SK-N-SH (cell line): ENCODE measurements at regions not wholly inside any gene's neighbourhood (a gene's known extent, or its start where the extent isn't known, plus 50 kb on each side); places are given as distances from the start of the nearest gene placed in this dataset.

ENCODE experiments used
- CTCF ChIA-PET: fragments of 300-600, 350-600 bp; formaldehyde crosslinking; extraction: SDS; loops from one replicate; lab custom pipeline; 2021; lab: Yijun Ruan, JAX
- POLR2A ChIA-PET: fragments of 350-600 bp; sonication (Branson Sonifier 250); formaldehyde crosslinking; extraction: SDS; loops from one replicate; lab custom pipeline; 2020; ENCODE audit warnings: antibody characterized with exemption, inconsistent platforms; lab: Yijun Ruan, JAX
- DNase-seq: peaks from one replicate; pipeline ENCODE4 v3.0.0; 2012
- H2AFZ ChIP-seq: fragments of 200-600 bp; sonication (generic); 2 replicates; pipeline ENCODE4 v1.8.1; 2016; ENCODE audit warnings: antibody characterized with exemption, mild to moderate bottlenecking, low read depth
- H3F3A ChIP-seq: fragments of 200-600 bp; sonication (generic); replicated peaks from 2 replicates; pipeline ENCODE3; 2016; ENCODE audit warnings: antibody characterized with exemption, mild to moderate bottlenecking; ENCODE audit not compliant: insufficient read depth
- H3K27ac ChIP-seq, 2 experiments: fragments of 200-500 bp in 1 of 2; fragments of 200-600 bp in 1 of 2; sonication (Bioruptor generic) in 1 of 2; sonication (generic), shearing (Covaris generic) in 1 of 2; 2 replicates each; pipeline versions ENCODE4 v1.5.1 to v1.6.1; 2014 to 2016; ENCODE audit warnings: low read depth in 2 of 2, inconsistent platforms in 1 of 2, low read length in 1 of 2, mild to moderate bottlenecking in 1 of 2, mixed read lengths in 1 of 2
- H3K27me3 ChIP-seq: fragments of 200-600 bp; sonication (generic), shearing (Covaris generic); 2 replicates; pipeline ENCODE4 v1.6.1; 2016; ENCODE audit warnings: mixed run types; ENCODE audit not compliant: insufficient read depth
- H3K36me3 ChIP-seq, 2 experiments: fragments of 200-500 bp in 1 of 2; fragments of 200-600 bp in 1 of 2; sonication (Bioruptor generic) in 1 of 2; sonication (generic) in 1 of 2; replicated peaks in 1 of 2; 2 replicates each; pipeline versions ENCODE3 to v1.5.1; 2014 to 2016; ENCODE audit warnings: low read length in 1 of 2, mild to moderate bottlenecking in 1 of 2; ENCODE audit not compliant: insufficient read depth in 2 of 2, control insufficient read depth in 1 of 2
- H3K4me1 ChIP-seq, 2 experiments: fragments of 200-500 bp in 1 of 2; fragments of 200-600 bp in 1 of 2; sonication (Bioruptor generic) in 1 of 2; sonication (generic), shearing (Covaris generic) in 1 of 2; 2 replicates each; pipeline versions ENCODE4 v1.5.1 to v1.6.1; 2014 to 2016; ENCODE audit warnings: low read depth in 1 of 2, low read length in 1 of 2, mixed run types in 1 of 2; ENCODE audit not compliant: insufficient read depth in 2 of 2, control insufficient read depth in 1 of 2
- H3K4me2 ChIP-seq: fragments of 200-600 bp; sonication (generic), shearing (Covaris generic); 2 replicates; pipeline ENCODE4 v1.6.1; 2017; ENCODE audit warnings: mixed run types
- H3K4me3 ChIP-seq, 2 experiments: fragments of 200-500 bp in 1 of 2; fragments of 200-600 bp in 1 of 2; sonication (Bioruptor generic) in 1 of 2; sonication (generic), shearing (Covaris generic) in 1 of 2; 2 replicates each; pipeline versions ENCODE4 v1.5.1 to v1.8.1; 2014 to 2016; ENCODE audit warnings: low read depth in 2 of 2, inconsistent platforms in 1 of 2, low read length in 1 of 2, mild to moderate bottlenecking in 1 of 2, mixed read lengths in 1 of 2, moderate library complexity in 1 of 2
- H3K79me2 ChIP-seq: fragments of 200-600 bp; sonication (generic); 2 replicates; pipeline ENCODE4 v1.8.1; 2017; ENCODE audit warnings: mild to moderate bottlenecking; ENCODE audit not compliant: insufficient read depth
- H3K9ac ChIP-seq: fragments of 200-600 bp; sonication (generic); 2 replicates; pipeline ENCODE4 v1.6.1; 2017; ENCODE audit warnings: mixed run types
- H3K9me2 ChIP-seq: fragments of 200-600 bp; sonication (generic); 2 replicates; pipeline ENCODE4 v1.6.1; 2017; ENCODE audit warnings: mixed run types
- H3K9me3 ChIP-seq: fragments of 200-600 bp; sonication (generic); 2 replicates; pipeline ENCODE4 v1.6.1; 2017; ENCODE audit warnings: mixed run types, mild to moderate bottlenecking, moderate library complexity
- H4K20me1 ChIP-seq: fragments of 200-600 bp; sonication (generic); 2 replicates; pipeline ENCODE4 v1.6.1; 2017; ENCODE audit warnings: mild to moderate bottlenecking, mixed run types; ENCODE audit not compliant: insufficient read depth
- ELF1 ChIP-seq: IDR thresholded peaks from 2 replicates; pipeline ENCODE4 v1.4.0; 2012
- EZH2phosphoT487 ChIP-seq: fragments of 200-600 bp; sonication (generic); IDR thresholded peaks from 2 replicates; pipeline ENCODE4 v1.6.1; 2017; ENCODE audit warnings: low read depth, mixed run types, mild to moderate bottlenecking, antibody characterized with exemption, moderate library complexity, borderline replicate concordance
- FOSL2 ChIP-seq: IDR thresholded peaks from 2 replicates; pipeline ENCODE4 v1.4.0; 2012; ENCODE audit warnings: low read depth, mild to moderate bottlenecking, moderate library complexity, borderline replicate concordance
- FOXM1 ChIP-seq: IDR thresholded peaks from 2 replicates; pipeline ENCODE4 v1.4.0; 2012; ENCODE audit warnings: low read depth, mild to moderate bottlenecking
- GABPA ChIP-seq: IDR thresholded peaks from 2 replicates; pipeline ENCODE4 v1.4.0; 2012; ENCODE audit warnings: low read depth, mild to moderate bottlenecking
- GATA2 ChIP-seq: sonication (generic); formaldehyde crosslinking; IDR thresholded peaks from 2 replicates; pipeline ENCODE4 v1.5.0; 2020; ENCODE audit warnings: mild to moderate bottlenecking, missing genetic modification reagents
- NFIC ChIP-seq: IDR thresholded peaks from 2 replicates; pipeline ENCODE4 v1.4.0; 2012; ENCODE audit warnings: borderline replicate concordance
- PBX3 ChIP-seq: IDR thresholded peaks from 2 replicates; pipeline ENCODE4; 2012
- POLR2AphosphoS5 ChIP-seq: IDR thresholded peaks from 2 replicates; pipeline ENCODE4 v1.6.1; 2012; ENCODE audit warnings: low read depth, low read length
- RAD21 ChIP-seq: IDR thresholded peaks from 2 replicates; pipeline ENCODE4 v1.6.1; 2012; ENCODE audit warnings: mild to moderate bottlenecking, low read length
- RFX5 ChIP-seq: IDR thresholded peaks from 2 replicates; pipeline ENCODE4 v1.6.1; 2012; ENCODE audit warnings: mild to moderate bottlenecking, improper control_type of control experiment, low read length
- RXRA ChIP-seq: IDR thresholded peaks from 2 replicates; pipeline ENCODE4 v1.4.0; 2012; ENCODE audit warnings: low read depth, mild to moderate bottlenecking, borderline replicate concordance
- SIN3A ChIP-seq: IDR thresholded peaks from 2 replicates; pipeline ENCODE4 v1.6.1; 2012; ENCODE audit warnings: low read depth, mild to moderate bottlenecking, low read length, moderate library complexity, borderline replicate concordance
- TAF1 ChIP-seq: IDR thresholded peaks from 2 replicates; pipeline ENCODE4 v1.6.1; 2012; ENCODE audit warnings: low read depth, mild to moderate bottlenecking, low read length, moderate library complexity, borderline replicate concordance
- TEAD4 ChIP-seq: IDR thresholded peaks from 2 replicates; pipeline ENCODE4 v1.4.0; 2012; ENCODE audit warnings: mild to moderate bottlenecking, borderline replicate concordance; ENCODE audit not compliant: insufficient read depth
- YY1 ChIP-seq: IDR thresholded peaks from 2 replicates; pipeline ENCODE4 v1.4.0; 2012; ENCODE audit warnings: low read depth, mild to moderate bottlenecking
- WGBS: methylation state at CpG from one replicate; pipeline ENCODE4 v1.1.6; 2017; ENCODE audit warnings: low lambda C conversion rate; 5-methylcytosine and 5-hydroxymethylcytosine counted together
- TF ChIP-seq, protein P1 (sequence below): IDR thresholded peaks from 2 replicates; pipeline ENCODE4 v1.6.1; 2012; ENCODE audit warnings: mild to moderate bottlenecking, low read depth, low read length, moderate library complexity
- TF ChIP-seq, protein P2 (sequence below): IDR thresholded peaks from 2 replicates; pipeline ENCODE4 v1.4.0; 2012; ENCODE audit warnings: low read depth, borderline replicate concordance

DNA sequence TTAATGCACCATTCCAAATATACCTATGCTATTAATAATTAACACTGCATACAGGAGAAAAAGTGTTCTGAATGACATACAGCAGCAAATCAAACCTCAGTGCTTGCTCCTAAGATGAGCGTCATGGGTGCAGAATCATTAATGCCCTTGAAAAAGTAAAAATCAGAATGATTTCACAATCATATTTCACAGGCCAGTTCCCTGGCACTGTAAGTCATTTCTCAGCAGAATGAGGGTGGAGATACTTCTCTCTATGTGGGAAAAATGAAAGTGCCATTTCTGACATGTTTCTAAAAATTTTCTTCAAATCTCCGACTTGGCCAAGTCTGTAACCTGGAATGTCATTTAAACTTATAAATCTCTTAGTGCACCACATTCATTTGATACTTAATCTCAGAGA is 549.8 kb upstream of the AGTR1 start:
- H3K79me2 ChIP-seq, result no peaks in the 10 kb centered on the region
- no peak for DNase-seq
- H3K36me3 ChIP-seq, result no peaks in the 10 kb centered on the region
- TF ChIP-seq RXRA (no peak), RFX5 (no peak), TAF1 (no peak), YY1 (no peak), FOXM1 (no peak), NFIC (no peak), ELF1 (no peak), FOSL2 (no peak), GATA2 (CRISPR knock-in tag) (no peak), POLR2AphosphoS5 (no peak), EZH2phosphoT487 (no peak), GABPA (no peak), PBX3 (no peak), RAD21 (no peak), TEAD4 (no peak), SIN3A (no peak)
- TF ChIP-seq, protein P1, sequence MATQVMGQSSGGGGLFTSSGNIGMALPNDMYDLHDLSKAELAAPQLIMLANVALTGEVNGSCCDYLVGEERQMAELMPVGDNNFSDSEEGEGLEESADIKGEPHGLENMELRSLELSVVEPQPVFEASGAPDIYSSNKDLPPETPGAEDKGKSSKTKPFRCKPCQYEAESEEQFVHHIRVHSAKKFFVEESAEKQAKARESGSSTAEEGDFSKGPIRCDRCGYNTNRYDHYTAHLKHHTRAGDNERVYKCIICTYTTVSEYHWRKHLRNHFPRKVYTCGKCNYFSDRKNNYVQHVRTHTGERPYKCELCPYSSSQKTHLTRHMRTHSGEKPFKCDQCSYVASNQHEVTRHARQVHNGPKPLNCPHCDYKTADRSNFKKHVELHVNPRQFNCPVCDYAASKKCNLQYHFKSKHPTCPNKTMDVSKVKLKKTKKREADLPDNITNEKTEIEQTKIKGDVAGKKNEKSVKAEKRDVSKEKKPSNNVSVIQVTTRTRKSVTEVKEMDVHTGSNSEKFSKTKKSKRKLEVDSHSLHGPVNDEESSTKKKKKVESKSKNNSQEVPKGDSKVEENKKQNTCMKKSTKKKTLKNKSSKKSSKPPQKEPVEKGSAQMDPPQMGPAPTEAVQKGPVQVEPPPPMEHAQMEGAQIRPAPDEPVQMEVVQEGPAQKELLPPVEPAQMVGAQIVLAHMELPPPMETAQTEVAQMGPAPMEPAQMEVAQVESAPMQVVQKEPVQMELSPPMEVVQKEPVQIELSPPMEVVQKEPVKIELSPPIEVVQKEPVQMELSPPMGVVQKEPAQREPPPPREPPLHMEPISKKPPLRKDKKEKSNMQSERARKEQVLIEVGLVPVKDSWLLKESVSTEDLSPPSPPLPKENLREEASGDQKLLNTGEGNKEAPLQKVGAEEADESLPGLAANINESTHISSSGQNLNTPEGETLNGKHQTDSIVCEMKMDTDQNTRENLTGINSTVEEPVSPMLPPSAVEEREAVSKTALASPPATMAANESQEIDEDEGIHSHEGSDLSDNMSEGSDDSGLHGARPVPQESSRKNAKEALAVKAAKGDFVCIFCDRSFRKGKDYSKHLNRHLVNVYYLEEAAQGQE, result no peak
- TF ChIP-seq, protein P2, sequence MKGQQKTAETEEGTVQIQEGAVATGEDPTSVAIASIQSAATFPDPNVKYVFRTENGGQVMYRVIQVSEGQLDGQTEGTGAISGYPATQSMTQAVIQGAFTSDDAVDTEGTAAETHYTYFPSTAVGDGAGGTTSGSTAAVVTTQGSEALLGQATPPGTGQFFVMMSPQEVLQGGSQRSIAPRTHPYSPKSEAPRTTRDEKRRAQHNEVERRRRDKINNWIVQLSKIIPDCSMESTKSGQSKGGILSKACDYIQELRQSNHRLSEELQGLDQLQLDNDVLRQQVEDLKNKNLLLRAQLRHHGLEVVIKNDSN, result no peak
- ChIA-PET POLR2A (no interaction called here), CTCF (no interaction called here)
- H3F3A ChIP-seq, result no peaks in the 10 kb centered on the region
- no peak overlapping the region for H3K9ac ChIP-seq
- no peak overlapping the region for H2AFZ ChIP-seq
- H3K9me3 ChIP-seq, result no peaks in the 10 kb centered on the region
- WGBS, result 66% methylated on average over 2 of the region's 2 CpGs
- H3K4me2 ChIP-seq, result no peak overlapping the region
- H3K4me3 ChIP-seq, result no peak overlapping the region
- H3K4me1 ChIP-seq, result no peaks in the 10 kb centered on the region; a peak in 2 of 4 replicates
- no peak overlapping the region for H3K27ac ChIP-seq
- H3K9me2 ChIP-seq, result no peaks in the 10 kb centered on the region
- H3K27me3 ChIP-seq, result no peaks in the 10 kb centered on the region
- H4K20me1 ChIP-seq, result no peaks in the 10 kb centered on the region
